Stimulated activated naive CD4-positive, alpha-beta T cell (primary cell): ENCODE measurements at regions not wholly inside any gene's neighbourhood (a gene's known extent, or its start where the extent isn't known, plus 50 kb on each side); places are given as distances from the start of the nearest gene placed in this dataset.

ENCODE experiments used
- DNase-seq, 6 experiments: peaks; one replicate each; lab custom pipeline; 2025; lab: John Stamatoyannopoulos, UW

DNA sequence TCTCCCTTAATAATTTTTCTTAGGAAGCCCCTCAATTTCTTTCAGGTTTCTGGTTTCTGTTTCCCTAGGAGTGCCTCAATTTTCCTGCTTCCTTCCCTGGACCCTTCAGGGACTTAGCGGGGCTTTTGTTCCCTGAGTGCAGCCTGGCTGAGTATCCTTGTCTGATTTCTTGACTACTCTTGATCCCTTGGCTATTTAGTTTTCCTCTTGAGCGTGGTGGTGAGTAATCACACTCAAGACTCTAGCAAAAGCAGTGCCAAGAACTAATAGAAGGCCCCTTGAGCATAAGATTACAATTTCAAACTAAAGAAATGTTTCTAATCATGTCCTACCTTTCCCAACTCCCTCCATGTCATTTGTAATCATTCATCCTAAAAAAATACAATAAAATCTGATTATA lies 94.3 kb upstream of the C3orf80 start:
- DNase-seq, result no peak

DNA sequence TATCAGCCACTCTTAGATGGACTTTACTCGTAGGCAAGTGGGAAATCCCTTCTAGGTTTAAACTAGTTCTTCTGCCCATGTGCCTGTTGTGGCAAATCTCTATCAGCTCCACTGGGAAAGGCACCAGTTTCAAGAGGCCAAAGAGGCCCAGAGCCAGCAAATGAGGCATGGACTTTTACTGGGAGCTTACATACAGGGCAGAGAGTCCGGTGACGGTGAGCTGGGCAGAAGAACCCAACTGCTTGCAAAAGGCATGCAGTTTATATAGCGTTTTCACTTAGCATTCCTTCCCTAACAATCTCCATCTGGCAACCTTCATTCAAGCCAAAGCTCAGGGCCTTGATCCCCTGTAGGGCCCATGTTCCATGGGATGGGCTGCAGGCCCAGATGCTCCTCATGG lies 93.0 kb upstream of the C3orf80 start:
- DNase-seq, result no peak

DNA sequence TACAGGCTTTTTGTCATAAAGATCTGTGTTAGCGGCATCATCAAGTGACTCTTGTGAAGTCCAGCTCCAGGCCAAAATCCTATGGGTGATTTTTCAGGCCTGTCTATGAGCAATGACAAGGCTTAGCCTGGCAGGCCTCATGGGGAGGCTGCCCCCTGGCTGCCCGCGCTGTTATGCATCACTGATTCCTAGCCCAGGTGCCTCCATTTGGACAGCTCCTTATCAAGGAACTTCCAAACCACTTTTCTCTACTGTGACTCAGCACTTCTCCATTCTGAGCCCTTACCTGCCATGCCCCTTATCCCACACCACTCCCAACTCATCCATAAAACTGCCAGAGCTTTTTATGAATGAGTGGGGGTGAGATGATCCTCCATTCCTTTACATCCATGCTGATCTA lies 91.5 kb upstream of the C3orf80 start:
- DNase-seq, result no peak

DNA sequence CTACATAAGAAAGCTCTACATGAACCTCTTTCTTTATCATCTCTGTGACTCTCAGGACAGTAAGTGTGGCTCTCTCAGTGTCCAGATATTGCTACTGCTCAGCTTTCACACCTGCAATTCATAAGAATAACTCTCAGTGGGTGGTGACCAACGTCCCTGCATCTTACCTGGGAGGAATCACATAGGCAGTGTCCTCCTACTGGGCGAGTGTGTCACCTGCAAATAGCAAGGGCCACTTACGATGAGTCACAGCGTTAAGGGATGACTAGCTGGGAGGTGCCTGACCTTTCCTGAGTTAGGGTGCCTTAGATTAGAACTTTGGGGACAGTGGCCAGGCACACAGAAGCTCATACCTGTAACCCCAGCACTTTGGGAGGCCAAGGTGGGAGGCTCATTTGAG lies 90.8 kb upstream of the C3orf80 start:
- DNase-seq, result no peak

DNA sequence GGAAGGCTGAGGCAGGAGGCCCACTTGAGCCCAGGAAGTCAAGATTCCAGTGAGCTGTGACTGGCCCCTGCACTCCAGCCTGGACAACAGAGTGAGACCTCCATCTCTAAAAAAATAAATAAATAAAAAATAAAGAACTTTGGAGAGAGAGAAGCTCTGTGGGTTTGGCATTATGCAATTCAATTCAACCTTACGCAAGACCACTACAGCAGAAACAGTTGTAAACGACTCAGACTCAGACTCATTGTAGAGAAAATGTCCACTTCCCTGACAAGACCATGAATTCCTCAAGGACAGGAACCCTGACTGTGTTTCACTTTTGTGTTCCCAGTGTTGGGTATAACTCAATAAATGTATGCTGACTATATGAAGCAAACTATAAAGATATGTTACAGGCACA lies 90.3 kb upstream of the C3orf80 start:
- no peak for DNase-seq

DNA sequence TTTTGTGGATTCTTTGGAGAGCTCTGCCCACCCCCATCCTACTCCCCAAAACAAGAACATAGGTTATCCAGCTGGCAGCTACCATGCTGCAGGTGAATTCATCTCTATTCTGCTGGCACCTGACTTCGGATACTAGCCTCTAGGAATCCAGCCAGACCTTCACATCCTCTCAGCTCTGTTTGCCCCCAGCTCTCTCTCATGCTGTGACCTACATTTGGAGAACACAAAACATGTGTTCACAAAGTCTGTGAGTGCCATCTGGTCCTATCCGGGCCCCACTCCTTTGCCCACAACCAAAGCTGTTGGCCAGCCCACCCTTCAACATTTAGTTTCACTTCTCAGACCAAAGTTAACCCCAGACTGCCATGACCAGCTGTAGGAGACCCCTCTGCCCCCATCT lies 89.4 kb upstream of the C3orf80 start:
- DNase-seq, result no peak

DNA sequence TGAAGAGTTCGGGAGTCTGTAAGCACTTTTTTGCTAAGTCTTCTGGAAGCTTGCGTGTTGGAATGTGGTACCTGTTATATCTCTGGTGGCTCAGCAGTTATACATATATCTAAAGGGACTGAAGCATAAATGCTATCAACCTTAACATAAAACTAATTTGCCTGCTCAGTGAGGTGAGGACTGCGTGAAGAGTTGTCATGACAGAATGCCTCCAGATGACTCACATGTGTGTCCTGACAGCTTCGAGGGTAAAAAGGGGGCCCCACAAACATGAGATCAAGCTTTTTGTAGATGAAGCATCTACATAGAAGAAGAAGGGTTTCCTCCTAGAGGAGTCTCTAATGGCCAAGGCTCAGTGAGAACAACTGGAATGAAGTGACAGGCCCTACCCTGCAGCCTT lies 88.8 kb upstream of the C3orf80 start:
- no peak for DNase-seq

DNA sequence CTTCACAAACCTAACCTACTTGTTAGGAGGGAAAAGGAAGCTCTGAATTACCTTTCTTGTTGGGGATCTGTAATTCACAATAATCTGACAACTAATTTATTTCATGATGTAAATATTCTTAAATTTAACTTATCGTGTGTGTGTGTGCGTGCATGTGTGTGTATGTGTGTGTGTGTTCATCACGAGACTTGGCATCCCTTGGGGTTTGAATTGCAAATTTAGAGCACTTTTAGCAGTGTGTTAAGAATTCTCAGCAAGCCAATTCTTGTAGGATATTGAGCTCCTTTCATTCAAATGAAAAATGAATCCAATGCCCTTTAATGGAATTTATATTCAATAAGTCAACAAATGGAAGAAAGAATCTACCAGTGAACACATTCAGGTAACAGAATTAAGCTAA lies 85.9 kb upstream of the C3orf80 start:
- no peak for DNase-seq

DNA sequence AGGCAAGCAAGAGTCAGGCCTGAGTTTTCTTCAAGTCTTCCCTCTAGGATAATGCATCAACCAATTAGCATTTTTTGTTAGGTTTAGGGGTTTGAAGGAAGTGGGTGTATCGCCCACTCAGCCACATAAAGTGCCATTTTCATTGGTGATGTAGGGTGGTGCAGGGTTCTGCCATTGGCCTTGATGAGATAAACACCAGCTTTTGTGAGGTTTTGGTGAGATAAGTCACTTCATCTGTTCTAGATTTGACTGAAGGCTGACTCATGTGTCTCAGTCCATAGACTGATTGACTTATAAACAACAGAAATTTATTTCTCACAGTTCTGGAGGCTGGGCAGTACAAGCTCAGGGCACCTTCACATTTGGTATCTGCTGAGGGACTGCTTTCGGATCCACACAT lies 84.5 kb upstream of the C3orf80 start:
- no peak for DNase-seq

DNA sequence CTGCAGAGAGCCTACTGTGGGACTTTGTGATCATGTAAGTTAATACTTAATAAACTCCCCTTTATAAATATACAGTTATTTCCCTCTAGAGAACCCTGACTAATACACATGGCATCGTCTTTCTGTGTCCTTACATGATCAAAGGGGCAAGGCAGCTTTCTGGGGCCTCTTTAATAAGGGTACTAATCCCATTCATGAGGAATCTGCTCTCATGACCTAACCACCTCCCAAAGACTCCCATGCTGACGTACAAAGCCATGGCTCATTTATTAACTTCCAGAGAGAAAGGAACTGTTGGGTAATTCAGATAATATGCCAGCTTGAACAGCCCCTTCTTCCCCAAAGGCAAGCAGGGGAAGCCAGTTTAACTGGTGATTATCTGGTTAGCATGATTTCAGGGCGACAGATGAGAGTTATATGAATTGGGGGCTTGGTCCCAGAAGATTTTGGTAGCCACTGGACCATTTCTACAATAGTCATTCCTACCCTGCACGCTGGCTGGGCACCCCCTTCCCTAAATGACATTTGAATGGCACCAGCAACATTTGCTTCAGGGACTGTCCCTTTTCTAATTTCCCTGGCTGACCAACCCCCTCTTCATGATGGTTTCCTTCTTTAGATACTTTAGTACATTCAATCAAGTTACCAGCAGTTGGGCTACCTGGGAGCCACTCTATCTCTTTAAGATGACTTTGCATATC lies 83.6 kb upstream of the C3orf80 start:
- no peak for DNase-seq

DNA sequence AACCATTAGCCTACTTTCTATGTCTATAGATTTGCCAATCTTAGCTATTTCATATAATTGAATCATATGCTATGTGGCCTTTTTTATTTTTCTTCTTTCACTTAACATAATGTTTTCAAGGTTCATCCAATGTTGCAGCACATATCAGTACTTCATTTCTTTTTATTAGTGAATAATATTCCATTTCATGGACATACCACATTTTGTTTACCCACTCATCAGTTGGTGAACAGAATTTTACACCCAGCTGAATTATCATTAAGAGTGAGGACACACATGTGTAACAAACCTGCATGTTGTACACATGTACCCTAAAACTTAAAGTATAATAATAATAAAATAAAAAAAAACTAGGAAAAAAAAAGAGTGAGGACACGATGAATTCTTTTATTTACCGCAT lies 81.7 kb upstream of the C3orf80 start:
- no peak for DNase-seq

DNA sequence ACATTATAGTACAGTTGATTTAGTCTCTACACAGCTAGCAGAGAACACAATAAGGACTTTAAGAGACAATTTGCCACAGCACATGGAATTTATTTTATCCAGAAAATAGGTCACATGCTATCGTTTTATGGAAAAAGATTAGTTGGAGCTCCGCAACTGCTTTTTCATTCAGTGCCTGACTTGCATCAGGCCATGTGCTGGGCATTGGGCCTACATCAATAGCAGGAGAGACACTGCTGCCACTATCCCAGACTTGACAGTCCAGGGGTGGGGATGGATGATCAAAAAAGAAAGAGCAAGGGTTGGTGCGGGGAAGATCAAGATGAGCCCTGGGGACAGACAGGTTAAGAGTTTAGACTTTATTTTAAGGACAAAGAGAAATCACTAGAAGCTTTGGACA lies 75.2 kb upstream of the C3orf80 start:
- no peak for DNase-seq

DNA sequence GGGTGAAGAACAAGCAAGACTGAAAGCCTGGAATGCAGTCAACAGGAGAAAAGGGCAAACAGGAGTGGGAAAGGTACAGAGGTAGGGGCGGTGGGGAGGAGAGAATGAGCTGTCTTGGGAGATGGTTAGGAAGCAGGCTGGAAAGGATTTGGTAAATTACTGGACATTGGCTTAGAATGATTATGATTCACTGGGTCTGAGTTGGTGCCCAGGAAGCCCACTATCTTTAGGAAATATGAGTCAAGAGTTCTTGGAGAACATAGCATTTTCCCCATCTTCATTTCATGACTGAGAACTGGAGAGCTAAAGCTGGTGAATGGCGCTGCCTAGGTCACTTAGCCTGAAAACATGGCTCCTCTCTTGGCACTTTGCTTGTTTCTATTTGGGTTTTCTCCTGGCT lies 74.7 kb upstream of the C3orf80 start:
- no peak for DNase-seq

DNA sequence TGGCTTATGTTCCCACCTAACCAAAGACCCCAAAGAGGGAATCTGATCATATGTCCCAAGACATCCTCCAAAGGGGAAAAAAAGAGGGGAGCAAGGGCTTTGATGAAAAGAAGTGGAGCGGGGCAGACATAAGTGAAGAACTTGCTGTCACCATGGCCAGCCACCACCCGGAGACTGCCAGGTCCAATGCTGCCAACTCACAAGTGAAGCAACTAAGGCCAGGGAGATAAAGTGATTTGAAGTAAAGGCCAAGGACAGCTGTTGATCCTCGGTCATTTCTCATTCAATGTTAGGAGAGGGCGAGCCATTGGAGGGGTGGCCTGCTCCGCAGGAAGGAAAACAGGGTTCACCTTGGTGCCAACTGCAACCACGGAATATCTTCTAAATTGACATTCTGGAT lies 72.6 kb upstream of the C3orf80 start:
- DNase-seq, result no peak

DNA sequence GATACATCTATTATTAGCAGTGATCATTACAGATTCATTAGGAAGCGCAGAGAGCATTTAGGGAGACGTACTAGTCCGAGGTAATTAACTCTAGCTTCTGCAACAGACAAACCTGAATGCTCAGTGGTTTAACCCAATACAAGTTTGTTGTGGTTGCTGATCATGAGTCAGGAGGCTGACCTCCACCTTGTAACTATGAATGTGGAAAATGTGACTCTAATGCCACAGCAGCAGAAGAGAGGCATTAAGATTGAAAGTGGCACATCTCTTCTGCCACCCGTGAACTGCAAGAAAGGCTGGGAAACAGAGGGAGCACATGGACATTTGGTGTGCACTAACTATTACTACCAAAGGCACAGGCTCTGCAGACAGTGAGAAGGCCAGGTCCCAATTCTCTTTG lies 71.2 kb upstream of the C3orf80 start:
- DNase-seq, result no peak

DNA sequence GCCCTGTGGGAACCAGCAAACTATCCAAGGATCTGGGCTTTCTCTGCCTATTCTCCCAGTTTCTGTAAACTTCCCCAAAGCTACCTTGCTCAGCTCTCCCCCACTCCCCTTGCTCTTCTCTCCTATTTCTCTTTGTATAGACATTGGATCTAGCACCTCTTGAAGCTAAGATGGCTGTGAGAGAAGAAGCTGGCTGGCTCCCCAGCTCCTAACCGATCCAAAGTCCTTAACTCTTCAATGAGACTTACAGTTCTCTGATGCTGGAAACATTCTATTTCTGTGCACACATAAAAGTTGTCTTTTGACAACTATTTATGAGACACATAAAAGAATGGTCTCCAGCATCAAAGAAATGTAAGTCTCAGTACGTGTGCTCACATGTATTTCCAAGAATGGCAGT lies 70.6 kb upstream of the C3orf80 start:
- no peak for DNase-seq

DNA sequence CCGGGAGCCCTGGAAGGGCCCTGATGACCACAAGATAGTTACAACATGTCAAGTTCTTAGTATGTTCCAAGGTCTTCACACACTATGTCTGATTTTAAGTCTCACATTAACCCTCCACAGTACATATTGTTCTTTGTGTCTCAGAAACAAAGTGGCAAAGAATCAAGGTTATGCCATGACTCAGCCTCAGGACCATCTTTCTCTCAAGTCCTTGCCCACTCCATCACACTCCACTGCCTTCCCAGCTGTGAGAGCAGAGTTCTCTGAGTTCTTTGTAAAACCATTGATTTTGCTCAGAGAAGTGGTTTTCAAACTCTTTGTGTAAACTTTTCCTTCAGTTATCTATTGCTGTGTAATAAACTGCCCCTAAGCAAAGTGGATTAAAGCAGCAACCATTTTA lies 67.9 kb upstream of the C3orf80 start:
- DNase-seq, result no peak

DNA sequence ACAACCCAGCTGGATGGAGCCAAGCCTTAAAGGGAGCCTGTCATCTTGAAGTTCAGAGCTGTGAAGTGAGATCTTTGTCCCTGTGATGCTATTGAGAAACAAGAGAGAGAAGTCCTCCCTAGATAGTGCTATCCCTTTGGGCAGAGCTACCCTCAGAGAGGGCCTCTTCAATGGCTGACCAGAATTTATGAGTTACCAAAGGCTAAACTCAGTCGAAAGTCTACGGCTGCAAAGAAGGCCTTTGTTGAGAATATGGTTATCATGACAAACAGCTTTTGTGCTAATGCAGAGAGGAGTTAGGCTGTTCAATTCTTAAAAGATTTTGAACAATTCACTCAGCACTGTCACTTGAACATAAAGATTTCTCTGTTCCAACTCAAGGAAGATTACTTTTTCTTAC lies 65.9 kb upstream of the C3orf80 start:
- no peak for DNase-seq

DNA sequence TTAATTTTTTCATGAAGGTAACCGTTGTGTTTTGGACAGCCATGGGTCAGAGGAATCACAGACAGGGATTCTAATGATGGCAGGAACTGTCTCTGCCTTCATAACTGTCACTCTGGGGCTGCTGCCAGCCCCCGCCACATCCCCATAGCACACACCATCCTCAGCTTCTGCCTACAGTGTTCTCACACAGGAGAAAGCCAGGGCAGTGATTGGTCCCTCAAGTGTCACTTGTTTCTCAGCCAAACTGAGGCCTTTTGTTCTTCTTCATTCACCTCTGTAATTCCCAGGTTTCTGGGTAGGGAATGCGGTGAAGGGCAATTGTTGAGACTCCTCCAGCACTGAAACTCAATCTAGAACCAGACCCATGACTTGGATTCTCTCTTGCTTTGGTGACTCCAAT lies 65.4 kb upstream of the C3orf80 start:
- DNase-seq, result no peak

DNA sequence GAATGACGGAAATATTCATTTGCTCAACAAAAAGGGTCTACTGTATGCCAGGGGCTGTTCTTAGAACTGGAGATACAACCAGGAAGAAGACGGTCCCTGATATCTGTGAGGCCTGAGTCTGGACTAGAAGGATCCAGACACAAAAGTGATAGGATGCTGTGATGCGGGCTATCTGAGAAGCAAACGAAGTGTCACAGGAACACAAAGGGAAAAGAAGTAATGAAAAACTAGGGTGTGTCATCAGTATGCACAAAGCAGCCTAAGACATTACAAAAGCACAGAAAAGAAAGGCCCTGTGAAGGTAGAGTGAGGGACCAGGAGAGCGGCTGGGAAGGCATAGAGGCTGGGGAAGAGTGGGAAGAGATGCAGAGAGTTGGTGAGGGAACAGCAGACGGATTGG lies 63.3 kb upstream of the C3orf80 start:
- no peak for DNase-seq

DNA sequence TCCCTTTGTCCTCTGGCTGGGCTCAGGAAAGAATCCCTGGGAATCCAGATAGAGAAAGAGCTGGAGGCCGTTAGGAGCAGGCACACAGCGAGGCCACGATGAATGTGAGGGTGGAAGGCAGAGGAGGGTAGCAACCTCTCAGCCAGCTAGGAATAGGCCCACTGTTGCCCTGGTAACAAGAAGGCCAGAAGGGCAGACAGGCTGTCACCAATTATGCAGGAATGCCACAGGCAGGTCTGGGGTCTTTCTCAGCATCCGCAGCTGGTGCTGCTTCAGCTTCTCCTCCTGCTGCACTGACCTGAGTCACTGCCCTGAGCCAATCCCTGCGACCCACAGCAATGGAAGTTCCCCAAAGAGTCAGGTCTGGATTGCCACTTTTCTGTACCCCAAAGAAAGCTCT lies 62.8 kb upstream of the C3orf80 start:
- DNase-seq, result no peak

DNA sequence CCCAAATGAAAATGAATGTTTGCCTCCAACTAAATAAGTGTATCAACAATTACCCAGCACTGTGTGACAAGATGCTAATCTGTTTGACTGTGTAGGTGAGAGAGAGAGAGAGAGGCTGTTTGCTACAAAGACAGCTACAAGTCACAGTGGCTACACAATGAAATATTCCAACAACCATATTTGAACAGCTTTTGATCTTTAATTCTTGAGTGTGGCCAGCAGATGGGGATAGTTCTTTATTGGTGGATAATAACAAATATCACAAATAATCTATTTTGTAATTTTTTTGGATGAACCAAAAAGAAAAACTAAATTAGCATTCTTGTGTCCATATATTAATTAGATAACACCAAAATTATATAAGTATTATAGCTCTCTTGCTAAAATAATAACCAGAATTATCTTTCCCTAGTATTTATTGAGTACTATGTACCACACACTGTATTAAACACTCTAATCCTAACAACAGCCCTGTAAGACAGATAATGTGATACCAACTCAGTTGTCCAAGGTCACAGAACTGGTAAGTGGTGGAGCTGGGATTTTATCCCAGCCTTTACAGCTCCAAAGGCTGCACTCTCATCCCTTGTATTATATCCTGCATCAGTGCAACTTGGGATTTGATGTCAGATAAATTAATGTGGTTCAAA lies 61.9 kb upstream of the C3orf80 start:
- DNase-seq, result peak in 1 of 6 experiments; percentile 4

DNA sequence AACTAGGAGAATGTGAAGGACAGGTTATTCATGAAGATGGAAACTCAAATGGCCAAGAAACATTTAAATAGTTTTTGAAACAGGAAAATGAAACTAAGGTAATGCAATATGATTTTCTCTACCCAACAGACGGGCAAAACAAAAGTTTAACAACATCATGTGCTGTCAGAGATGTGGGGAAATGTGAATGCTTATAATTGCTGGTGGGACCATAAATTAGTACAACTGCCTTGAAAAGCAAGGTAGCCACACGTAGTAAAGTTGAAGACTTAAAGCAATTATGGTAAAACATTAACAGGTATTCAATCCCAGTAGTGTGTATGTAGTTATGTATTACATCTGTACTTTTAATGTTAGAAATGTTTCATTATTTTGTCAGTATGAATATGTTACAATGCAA lies 57.0 kb upstream of the C3orf80 start:
- DNase-seq, result no peak
